HG02571 (cell line): ENCODE measurements at regions not wholly inside any gene's neighbourhood (a gene's known extent, or its start where the extent isn't known, plus 50 kb on each side); places are given as distances from the start of the nearest gene placed in this dataset.

Experiments used
- ATAC-seq: cut with Tn5 transposase; IDR thresholded peaks from one replicate; pipeline ENCODE4 v1.9.1; 2021; ENCODE audit warnings: mild to moderate bottlenecking, moderate library complexity; ENCODE audit not compliant: unreplicated experiment

DNA sequence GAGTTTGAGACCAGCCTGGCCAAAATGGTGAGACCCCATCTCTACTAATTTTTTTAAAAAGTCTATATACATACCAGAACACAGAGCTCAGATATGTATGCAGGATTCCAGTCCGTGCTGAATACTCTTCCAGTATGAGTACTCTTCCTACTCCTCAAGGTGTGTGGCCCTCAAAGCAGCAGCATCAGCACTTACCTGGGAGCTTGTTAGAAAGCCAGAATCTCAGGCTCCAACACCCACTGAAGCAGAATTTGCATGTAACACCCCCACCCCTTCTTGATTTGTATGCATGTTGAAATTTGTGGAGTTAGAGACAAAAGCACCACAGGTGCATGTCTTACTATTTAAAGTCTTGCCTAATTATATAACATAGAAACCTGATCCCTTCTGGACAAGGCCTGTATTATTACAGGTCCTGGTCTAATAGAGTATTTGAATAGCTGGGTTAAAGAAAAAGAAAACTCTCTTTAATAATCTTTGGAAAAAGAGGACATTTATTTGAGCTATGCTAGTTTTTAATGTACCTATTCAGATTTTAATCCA is 50.3 kb upstream of the NFE2L2 start:
- ATAC-seq, result no peak

DNA sequence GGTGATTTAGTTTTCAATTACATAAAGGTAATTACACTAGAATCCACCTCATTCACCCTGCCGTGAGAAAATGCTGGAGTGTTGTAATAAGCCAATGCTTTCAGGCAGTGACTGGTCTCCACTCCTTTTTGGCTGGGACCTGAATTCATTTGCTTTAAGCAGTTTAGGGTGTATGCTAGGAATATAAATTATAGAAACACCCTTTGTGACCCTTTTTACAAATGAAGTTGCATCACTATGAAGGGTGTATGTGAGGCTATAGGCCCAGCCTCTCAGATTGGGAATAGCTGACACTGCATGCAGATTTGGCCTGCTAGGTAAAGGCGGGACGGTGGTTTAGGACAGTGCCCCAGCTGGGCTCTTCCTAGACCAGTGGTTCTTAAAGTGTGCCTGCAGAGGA is 50.8 kb upstream of the NFE2L2 start:
- no peak for ATAC-seq

DNA sequence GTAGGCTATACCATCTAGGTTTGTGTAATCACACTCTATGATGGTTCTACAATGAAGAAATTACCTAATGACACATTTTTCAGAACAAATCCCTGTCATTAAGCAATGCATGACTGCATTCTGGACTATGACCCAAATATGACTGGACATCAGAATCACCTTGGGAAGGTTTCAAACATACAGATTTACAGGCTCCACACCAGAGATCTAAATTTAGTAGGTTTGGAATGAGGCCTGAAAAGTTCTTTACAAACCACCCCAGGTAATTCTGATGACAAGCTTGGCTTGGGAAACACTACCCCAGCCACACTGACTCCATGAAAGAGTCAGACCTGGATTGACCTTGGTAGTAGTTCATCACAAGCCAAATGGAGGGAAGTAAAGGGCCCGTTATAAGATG is 52.2 kb upstream of the NFE2L2 start:
- ATAC-seq, result no peak

DNA sequence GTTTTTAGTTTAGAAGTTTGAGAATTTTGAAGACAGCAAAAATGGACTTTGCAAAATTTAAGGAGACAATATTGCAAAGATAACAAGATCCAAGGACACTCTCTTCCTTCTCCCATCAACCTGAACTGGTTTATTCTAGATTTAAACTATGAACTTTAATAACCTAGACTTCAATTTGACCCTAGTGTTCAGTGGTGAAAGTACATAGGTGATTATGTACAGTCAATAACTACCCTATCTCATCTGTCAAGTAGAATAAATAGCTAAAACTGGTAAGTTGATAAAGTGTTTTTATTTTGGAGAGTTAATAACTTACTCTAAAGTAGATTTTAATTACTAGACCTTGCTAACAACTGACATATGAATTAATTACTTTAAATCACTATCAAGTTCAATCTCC is 52.9 kb upstream of the NFE2L2 start:
- ATAC-seq, result no peak

DNA sequence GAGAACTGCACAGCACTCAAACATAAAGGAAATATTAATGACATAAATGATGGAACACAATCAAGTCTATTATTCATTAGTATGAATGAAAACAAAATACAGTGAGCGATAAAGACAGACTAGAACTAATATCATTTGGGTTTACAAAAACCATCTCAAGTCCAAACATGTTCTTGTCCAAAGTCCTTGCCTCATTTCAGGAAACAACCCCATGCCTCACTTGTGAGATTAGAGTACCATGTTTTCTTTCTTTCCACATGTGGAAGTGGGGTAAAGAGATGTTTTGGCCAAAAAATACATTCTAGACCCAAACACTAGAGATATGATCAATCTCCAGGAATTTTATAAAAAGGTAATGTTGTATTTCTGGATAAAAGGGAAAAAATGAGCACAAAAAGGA is 53.3 kb upstream of the NFE2L2 start:
- no peak for ATAC-seq

DNA sequence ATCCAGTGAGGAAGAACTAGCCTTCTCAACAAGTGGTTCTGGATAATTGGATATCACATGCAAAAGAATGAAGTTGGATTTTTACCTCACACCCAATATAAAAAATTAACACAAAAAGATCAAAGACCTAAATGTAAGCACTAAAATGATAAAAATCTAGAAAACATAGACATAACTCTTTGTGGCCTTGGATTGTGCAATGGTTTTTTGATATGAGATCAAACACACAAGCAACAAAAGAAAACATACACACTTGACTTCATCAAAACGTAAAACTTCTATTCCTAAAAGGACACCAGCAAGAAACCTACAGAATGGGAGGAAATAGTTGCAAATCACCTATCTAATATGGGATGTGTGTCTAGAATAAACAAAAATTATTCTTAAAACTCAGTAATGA is 54.1 kb upstream of the NFE2L2 start:
- no peak for ATAC-seq

DNA sequence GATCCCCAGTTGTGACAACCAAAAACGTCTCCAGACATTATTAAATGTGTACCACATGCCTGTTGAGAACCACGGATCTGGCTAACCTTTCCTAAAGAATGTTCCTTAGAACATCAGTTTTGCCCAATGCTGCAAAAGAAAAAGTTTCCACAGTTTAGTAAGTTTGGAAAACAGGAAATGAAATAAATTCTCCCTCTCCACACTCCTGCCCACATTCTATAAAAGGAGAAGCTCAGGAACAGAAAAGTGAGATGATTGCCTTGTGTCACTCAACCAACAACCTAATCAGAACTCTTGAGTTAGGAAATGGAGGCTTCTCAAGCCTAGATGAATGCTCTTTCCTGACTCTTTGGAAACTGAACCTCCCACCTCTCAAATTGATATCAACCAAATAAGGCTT is 56.1 kb upstream of the NFE2L2 start:
- ATAC-seq, result no peak

DNA sequence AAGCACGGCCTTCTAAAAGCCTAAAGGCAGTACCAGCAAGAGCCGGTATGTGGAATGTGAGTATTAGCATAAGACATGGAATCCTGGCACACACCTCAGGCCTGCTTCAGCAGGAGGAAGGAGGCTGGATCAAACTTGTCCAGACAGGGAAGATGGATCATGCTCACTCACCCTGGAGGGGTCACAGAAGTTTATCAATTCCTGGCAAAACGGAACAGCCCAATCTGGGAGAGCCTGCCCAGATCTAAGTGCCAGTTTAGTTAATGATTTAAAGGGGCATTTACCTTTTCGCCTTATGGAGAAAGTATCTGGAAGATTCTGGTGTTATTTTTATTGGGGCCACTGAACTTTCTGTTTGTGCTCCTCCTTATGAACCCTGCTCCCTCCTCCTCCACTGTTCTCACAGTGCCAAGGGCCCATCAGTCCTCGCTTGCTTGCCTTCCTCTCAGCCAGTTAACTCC is 58.3 kb upstream of the NFE2L2 start:
- ATAC-seq, result no peak

DNA sequence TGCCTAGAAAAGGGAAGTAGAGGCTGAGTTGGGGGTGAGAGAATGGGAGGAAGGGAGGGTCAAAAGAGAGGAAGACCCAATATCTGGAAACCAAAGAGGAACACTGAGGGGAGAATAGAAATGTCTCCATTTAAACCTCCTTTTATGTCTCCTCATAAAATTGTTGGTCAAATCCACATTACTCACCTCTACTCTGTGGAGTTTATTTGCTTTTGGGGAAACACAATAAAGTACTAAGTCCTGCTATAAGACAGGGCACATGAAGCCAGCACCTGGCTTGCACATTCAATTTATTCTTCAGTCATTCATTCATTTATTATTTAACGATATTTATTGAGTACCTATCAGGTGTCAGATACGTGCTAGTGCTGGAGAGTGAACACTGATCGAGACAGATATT is 60.3 kb upstream of the NFE2L2 start:
- ATAC-seq, result no peak

DNA sequence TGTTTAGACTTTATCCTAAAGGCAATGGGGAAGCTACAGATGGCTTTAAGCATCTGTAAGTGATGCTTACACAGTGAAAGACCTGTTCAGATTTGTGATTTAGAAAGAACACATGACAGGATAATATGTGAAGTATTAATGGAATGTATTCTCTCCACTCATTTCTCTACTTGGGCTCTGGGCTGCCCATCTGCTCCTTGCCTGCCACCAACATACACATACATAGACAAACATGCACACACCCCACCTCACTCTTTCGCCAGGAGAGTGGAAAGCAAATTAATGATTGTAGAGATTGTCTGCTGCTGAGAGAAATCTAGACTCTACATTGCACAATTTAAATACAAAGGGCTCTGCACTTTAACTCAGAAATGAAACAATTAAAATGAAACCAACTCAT is 61.0 kb upstream of the NFE2L2 start:
- ATAC-seq, result no peak

DNA sequence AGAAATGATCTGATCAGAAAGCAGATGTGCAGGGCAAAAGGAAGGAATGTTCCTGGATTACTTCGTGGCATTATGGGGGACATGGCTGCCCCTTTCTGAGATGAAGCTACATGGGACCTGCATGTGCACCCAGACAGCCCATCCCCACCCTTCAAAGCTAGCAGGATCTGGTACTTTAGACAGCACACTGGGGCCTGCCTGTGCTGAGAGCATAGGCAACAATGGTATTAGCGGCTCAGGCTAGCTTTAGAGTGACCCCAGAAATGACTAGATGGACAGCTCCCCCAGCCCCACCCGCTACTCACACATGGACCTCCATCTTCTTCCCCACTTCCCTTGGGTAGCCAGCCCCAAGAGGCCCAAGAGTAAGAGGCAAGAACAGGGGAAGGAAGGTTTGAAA is 61.5 kb upstream of the NFE2L2 start:
- no peak for ATAC-seq

DNA sequence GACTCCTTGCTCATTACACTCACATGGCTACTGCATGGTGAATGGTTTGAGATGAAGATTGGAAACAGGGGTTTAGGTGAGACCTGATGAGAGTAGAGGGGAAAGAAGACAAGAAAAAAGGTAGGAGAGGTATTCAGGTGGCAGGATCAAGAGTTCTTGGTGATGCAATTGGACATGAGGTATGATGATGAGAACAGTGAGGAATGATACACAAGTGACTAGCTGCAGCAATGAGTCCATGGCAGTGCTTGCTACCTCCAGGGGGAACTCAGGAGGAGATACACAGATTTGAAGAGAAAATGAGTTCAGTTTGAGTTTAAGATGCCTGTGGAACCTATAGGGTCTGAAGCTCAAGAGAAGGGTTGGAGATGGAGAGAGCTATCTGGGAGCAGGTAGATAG is 62.1 kb upstream of the NFE2L2 start:
- no peak for ATAC-seq

DNA sequence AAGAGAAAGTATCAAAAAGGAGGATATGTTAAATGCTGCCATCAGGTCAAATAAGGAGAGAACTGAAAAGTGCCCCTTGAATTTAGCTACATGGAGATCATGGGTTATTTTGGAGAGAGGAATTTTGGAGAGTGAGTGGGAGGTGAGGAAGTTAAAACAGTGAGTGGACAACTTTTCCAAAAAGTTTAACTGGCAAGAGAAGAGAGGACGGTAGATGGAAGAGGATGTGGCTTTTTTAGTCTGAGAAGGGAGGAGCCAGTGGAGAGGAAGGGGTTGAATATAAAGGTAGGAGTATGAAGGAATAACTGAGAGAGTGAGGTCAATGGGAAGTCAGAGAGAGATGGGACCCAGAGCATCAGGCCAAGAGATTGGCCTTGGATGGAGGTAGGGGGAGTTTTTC is 62.5 kb upstream of the NFE2L2 start:
- no peak for ATAC-seq

DNA sequence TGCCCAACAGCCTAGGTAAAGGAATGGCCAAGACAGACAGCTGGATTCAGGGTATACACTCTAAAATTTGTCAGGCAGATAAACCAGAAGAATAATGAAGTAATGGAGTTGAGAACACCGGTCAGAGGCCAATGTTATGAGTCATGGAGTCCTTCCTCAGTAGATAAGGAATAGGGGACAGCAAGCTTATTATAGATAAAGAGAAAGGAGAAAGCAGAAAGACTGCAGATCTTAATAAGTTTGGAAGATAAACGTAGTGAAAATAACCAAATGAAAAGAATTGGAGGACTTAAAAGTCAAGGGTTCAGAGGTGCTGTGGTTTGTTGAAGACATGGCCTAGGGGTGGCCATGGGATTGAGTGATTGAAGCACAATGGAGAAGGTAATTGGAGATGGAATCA is 63.5 kb upstream of the NFE2L2 start:
- ATAC-seq, result no peak

DNA sequence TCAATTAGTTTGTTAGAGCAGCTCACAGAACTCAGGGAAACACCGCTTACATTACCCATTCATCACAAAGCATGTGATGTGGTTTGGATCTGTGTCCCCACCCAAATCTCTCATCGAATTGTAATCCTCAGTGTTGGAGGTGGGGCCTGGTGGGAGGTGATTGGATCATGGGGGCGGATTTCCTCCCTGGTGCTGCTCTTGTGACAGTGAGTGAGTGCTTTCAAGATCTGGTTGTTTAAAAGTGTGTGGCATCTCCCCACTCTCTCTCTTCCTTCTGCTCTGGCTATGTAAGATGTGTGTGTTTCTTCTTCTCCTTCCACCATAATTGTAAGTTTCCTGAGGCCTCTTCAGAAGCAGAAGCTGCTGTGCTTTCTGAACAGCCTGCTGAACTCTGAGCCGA is 63.5 kb upstream of the AGPS start:
- ATAC-seq, result no peak

DNA sequence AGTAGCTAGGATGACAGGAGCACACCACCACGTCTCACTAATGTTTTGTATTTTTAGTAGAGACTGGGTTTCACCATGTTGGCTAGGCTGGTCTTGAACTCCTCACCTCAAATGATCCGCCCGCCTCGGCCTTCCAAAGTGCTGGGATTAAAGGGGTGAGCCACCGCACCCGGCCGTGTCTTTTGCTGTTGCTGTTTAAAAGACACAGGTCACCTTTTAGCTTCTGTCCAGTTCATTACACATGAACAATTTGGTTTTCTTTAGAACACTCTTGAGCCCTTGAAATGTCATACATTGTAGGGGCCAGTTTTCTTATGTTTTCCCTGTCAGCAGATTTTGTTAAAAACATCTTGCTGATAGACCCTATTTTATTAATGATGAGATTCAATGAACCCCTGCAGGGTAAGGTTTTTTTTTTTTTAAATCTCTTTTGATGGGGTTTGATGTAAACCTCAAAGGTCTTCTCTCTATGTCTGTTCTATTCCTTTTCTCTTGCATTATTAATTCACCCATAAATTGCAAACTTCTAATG is 61.0 kb upstream of the AGPS start:
- ATAC-seq, result no peak

DNA sequence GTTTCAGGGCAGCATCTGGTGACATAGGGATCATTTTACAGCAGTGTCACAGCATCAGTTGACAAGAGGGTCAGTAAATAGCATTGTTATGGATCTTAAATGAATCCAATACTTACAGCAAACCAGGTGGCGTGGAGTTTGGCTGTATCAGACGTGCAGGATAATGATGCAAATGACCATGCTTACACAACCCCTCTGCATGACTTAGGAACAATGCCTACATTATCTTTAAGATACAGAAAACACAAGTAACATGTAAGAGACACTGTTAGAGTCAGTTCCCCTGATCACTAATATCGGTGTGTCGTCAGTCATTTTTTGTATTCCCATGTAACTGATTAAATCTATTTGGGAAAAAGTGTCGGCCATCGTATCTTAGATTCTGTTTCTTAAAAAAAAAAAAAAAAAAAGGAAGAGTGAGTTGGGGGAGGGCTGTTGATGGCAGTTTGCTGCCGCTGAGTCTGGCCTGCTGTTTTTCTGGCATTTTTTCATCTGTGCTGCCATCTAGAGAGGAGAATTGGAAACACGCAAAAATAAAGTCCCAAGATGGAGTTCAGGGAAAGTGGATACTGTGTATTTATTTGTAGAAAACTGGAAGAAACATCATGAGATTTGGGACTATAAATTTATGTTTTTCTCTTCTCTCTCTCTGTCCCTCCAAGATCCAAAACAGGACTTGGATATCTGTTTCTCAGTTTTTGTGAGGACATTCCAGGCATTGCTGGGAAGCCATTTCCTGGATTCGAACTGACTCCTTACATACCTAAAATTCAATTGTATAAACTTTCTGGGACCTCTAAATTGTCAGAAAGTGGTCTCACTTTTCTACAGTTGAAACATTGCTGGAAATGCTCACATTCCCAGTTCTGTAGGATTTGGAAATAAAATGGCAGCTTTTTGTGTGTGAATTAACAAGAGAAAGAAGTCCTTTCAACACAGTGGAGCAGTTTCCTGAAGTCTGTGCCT is 60.3 kb upstream of the AGPS start:
- ATAC-seq, result peak; percentile 78

DNA sequence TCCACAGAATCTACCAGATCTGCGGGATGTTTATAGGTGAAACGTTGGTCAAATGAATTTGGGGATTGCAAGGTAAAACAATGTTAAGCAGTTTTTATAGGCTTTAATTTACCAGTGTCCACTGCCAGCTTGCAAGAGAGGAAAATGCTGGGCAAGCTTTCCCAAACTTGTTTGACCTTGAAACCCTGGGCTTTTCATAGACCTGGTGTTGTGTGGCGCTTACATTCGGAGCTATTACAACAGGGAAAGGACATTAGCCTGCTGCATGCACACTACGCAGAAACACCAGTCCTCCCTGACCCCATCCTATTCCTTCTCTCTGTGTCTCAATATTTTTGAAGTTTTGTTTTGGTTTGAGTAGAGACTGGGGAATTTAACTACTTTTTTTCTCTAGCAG is 59.6 kb upstream of the AGPS start:
- ATAC-seq, result no peak

DNA sequence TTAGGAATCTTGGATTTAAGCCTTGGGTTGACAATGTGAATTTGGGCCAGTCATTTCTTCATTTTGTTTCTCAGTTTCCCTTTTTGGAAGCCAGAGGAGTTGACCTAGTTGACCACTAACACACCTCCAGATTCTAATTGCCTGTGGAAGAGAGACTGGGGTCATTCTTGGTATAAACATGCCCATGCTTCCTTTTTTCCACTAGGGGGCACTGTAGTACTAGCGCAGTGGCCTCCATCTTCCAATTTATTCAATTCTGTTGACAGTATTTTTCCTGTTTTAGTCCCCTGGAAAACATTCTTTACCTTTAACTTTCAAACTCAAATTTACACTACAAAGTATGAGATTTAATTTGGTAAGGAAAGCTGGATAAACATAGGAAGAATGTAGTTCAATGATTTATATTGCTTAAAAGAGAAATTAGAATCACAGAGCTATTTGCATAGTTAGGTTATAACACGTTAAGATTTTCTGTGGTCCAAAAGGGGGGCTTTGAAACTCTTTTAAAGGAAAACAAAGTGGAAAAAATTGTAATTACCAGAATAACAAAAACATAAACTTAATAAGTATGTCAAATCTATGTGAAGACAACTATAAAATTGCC is 57.5 kb upstream of the AGPS start:
- no peak for ATAC-seq

DNA sequence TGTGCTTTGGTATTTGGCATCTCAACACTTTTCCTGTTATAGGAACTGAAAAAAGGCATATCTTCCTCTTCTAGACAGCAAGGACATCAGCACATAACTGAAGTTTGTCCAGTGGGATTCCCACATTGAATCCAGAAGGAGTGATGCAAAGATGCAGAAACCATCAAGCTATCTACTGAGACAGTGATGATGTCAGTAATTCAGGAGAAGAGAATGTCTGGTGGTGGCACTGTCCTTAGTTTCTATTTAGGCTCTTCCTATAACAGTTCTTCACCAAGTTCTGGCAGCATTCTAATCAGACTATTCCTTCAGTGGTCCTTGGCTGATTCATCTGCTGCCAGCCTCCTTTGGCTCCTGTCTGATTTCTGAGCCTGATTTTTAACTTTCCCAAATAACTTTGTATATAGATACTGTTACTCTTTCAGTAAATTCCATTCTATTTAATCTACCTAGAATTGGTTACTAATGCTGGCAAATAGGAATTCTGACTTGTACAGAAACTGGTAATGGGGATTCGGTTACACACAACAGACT is 56.6 kb upstream of the AGPS start:
- no peak for ATAC-seq

DNA sequence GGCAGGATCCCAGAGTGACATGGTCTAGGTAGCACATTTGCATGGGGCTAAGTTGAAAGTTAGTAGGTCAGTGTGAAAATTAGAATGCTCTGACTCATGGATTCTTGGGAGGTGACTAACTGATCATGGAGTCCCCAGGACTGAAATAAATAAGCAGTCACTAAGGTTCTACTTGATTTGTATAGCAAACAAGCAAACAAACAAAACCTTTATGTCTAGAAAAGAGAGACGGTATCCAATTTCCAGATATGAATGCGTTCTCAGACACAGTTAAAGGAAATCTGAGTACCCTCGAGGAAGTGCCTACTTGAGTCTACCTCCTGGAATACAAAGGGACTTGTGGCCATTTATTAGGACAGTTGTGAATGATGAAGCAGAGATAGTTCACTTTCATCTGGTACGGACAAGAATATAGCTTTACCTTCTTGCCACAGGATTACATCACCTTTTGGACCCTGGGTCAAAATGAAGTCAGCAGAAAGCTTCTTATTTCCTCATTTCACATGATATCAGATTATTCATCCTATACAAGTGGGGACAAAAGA is 54.3 kb upstream of the AGPS start:
- no peak for ATAC-seq
